ENCODE measurements at regions not wholly inside any gene's neighbourhood (a gene's known extent, or its start where the extent isn't known, plus 50 kb on each side); places are given as distances from the start of the nearest gene placed in this dataset.

- Histone ChIP-seq H3K9me3 (no peaks in the 10 kb centered on the region), H3K27me3 (no peaks in the 10 kb centered on the region), H3K4me1 (no peaks in the 10 kb centered on the region), H3K4me3 (no peak overlapping the region), H3K36me3 (no peaks in the 10 kb centered on the region), H3K27ac (no peak overlapping the region)
- TF ChIP-seq POLR2AphosphoS5 (IDR thresholded peaks at IDR 0.05; ENCODE audit: insufficient read depth in 1 of 2, low read depth in 1 of 2) (no peak), POLR2A (IDR thresholded peaks at IDR 0.05) (no peak), CTCF (IDR thresholded peaks at IDR 0.05) (no peak)
- intact Hi-C loops (cut with DNase I), result no loop called here
- no peak for DNase-seq (ENCODE audit: extremely low spot score in 2 of 2)
These were observed 235.2 kb upstream of the MSX2 start for GRCh38 chr5:174489215-174489614.

DNA sequence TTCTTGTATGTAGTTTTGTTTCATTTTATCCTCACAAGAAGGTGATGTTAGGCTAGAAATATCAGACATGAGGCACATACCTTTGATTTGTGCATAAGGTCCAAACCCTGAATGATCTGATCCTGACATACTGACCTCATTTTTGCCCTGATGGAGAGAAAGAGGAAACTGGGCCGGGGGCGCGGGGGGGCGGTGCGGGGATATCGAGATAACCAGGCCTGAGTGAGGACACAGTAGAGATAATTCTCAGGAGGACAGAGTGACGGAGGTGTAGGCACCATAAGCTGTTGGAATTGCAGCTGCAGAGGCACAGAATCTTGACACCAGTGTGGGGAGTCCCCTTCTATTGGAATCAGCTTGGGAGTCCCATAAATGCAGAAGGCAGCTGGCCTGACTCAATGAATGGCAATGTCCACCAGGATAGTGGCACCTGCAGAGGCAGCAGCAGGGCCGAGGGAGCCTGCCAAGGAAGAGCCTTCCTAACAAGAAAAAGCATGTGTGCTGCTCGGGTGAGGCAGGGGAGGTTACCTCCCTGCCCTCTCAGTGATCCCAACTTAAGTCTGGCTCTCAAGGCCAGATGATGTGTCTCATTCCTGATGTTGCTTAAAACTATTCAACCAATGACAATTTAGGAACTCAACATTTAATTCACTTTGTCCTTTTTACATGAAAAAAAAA lies 234.3 kb upstream of the MSX2 start:
- Histone ChIP-seq H3K27ac (no peak overlapping the region), H3K36me3 (no peaks in the 10 kb centered on the region), H3K4me1 (no peaks in the 10 kb centered on the region), H3K4me3 (no peak overlapping the region), H3K27me3 (no peaks in the 10 kb centered on the region), H3K9me3 (no peaks in the 10 kb centered on the region)
- no peak for DNase-seq (ENCODE audit: extremely low spot score in 2 of 2)
- intact Hi-C loops (cut with DNase I), result no loop called here
- no peak for TF ChIP-seq POLR2AphosphoS5 (IDR thresholded peaks at IDR 0.05; ENCODE audit: insufficient read depth in 1 of 2, low read depth in 1 of 2)
- no peak for TF ChIP-seq CTCF (IDR thresholded peaks at IDR 0.05)
- no peak for TF ChIP-seq POLR2A (IDR thresholded peaks at IDR 0.05)

GRCh38 chr5:174490728-174491127 lies 233.7 kb upstream of the MSX2 start:
- no peaks in the 10 kb centered on the region for H3K4me1 ChIP-seq
- intact Hi-C loops (cut with DNase I), result no loop called here
- H3K27me3 ChIP-seq, result no peaks in the 10 kb centered on the region
- TF ChIP-seq POLR2AphosphoS5 (IDR thresholded peaks at IDR 0.05; ENCODE audit: insufficient read depth in 1 of 2, low read depth in 1 of 2) (no peak), POLR2A (IDR thresholded peaks at IDR 0.05) (no peak), CTCF (IDR thresholded peaks at IDR 0.05) (no peak)
- no peak overlapping the region for H3K27ac ChIP-seq
- H3K4me3 ChIP-seq, result no peak overlapping the region
- no peaks in the 10 kb centered on the region for H3K9me3 ChIP-seq
- H3K36me3 ChIP-seq, result no peaks in the 10 kb centered on the region
- DNase-seq (ENCODE audit: extremely low spot score in 2 of 2), result no peak

DNA sequence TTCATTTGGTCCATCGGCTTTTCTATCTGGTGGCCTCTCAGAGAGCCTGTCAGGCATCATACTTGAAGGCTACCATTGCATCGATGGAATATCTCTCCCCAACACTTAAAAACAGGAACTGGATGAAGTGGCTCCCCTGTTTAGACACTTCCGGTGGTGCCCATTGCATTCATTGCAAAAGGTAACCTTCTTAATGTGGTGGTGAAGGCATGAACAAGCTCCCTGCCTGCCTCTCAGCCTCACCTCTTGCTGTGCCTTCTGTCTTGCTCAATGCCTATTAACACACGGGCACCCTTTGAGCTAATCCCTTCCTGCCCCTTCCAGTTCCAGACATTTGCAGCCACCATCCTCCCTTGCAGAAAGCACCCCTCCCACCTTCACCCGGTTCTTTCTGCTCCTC lies 233.1 kb upstream of the MSX2 start:
- TF ChIP-seq CTCF (IDR thresholded peaks at IDR 0.05) (no peak), POLR2AphosphoS5 (IDR thresholded peaks at IDR 0.05; ENCODE audit: insufficient read depth in 1 of 2, low read depth in 1 of 2) (no peak), POLR2A (IDR thresholded peaks at IDR 0.05) (no peak)

GRCh38 chr5:174491761-174492350 lies 232.5 kb upstream of the MSX2 start:
- no peak for DNase-seq (ENCODE audit: extremely low spot score in 2 of 2)
- Histone ChIP-seq H3K27ac (no peak overlapping the region), H3K36me3 (no peaks in the 10 kb centered on the region), H3K4me3 (no peak overlapping the region), H3K27me3 (no peaks in the 10 kb centered on the region), H3K4me1 (no peaks in the 10 kb centered on the region), H3K9me3 (no peaks in the 10 kb centered on the region)
- intact Hi-C loops (cut with DNase I), result no loop called here
- no peak for TF ChIP-seq CTCF (IDR thresholded peaks at IDR 0.05)
- TF ChIP-seq POLR2A (IDR thresholded peaks at IDR 0.05), result no peak
- TF ChIP-seq POLR2AphosphoS5 (IDR thresholded peaks at IDR 0.05; ENCODE audit: insufficient read depth in 1 of 2, low read depth in 1 of 2), result no peak

More for the DNA sequence above, 233.1 kb upstream of the MSX2 start:
- Histone ChIP-seq H3K9me3 (no peaks in the 10 kb centered on the region), H3K4me3 (no peak overlapping the region), H3K27me3 (no peaks in the 10 kb centered on the region), H3K4me1 (no peaks in the 10 kb centered on the region), H3K27ac (no peak overlapping the region), H3K36me3 (no peaks in the 10 kb centered on the region)
- DNase-seq (ENCODE audit: extremely low spot score in 2 of 2), result no peak
- intact Hi-C loops (cut with DNase I), result no loop called here
